ENCODE measurements at regions not wholly inside any gene's neighbourhood (a gene's known extent, or its start where the extent isn't known, plus 50 kb on each side); places are given as distances from the start of the nearest gene placed in this dataset.
"Not testable (repeated sequence)": the region's sequence is repeated elsewhere in the genome, so short reads cannot be mapped to it uniquely, and the experiment has no call there.

- POLR2A ChIA-PET, CTCF ChIA-PET: not testable (repeated sequence)
Measured at GRCh38 chr6:56729166-56729565, 86.5 kb upstream of the DST start.

- POLR2A ChIA-PET = no interaction called here
- CTCF ChIA-PET = no interaction called here
Measured at GRCh38 chr6:56727097-56727850, 84.6 kb upstream of the DST start.

- ChIA-PET CTCF (no interaction called here), POLR2A (no interaction called here)
Measured at GRCh38 chr6:56725254-56725653, 82.6 kb upstream of the DST start.

GRCh38 chr6:56724455-56724854 is 81.8 kb upstream of the DST start:
- ChIA-PET POLR2A (no interaction called here), CTCF (no interaction called here)

- ChIA-PET CTCF (no interaction called here), POLR2A (no interaction called here)
Measured at GRCh38 chr6:56720882-56721281, 78.2 kb upstream of the DST start.

GRCh38 chr6:56720202-56720601 is 77.5 kb upstream of the DST start:
- POLR2A ChIA-PET, CTCF ChIA-PET: not testable (repeated sequence)

GRCh38 chr6:56719315-56720058 is 76.8 kb upstream of the DST start:
- POLR2A ChIA-PET = not testable (repeated sequence)
- CTCF ChIA-PET = interaction anchor here (0.6 kb wide), 1 partner anchor 1973 kb away, joined by 3 read pairs; no protein-coding TSS in a partner anchor

GRCh38 chr6:56718236-56718635 is 75.5 kb upstream of the DST start:
- ChIA-PET POLR2A (no interaction called here), CTCF (no interaction called here)

- ChIA-PET CTCF (no interaction called here), POLR2A (no interaction called here)
Measured at GRCh38 chr6:56716229-56716628, 73.5 kb upstream of the DST start.

GRCh38 chr6:56715741-56716140 is 73.1 kb upstream of the DST start:
- ChIA-PET CTCF (no interaction called here), POLR2A (no interaction called here)

- POLR2A ChIA-PET = no interaction called here
- CTCF ChIA-PET = no interaction called here
Measured at GRCh38 chr6:56714982-56715456, 72.3 kb upstream of the DST start.

- ChIA-PET CTCF (no interaction called here), POLR2A (no interaction called here)
Measured at GRCh38 chr6:56714273-56714672, 71.6 kb upstream of the DST start.

GRCh38 chr6:56713254-56713672 is 70.6 kb upstream of the DST start:
- ChIA-PET CTCF (no interaction called here), POLR2A (no interaction called here)

- POLR2A ChIA-PET = no interaction called here
- CTCF ChIA-PET = no interaction called here
Measured at GRCh38 chr6:56710967-56711366, 68.3 kb upstream of the DST start.

- CTCF ChIA-PET = no interaction called here
- POLR2A ChIA-PET = no interaction called here
Measured at GRCh38 chr6:56709650-56710049, 67.0 kb upstream of the DST start.

- POLR2A ChIA-PET = no interaction called here
- CTCF ChIA-PET = interaction anchor here (0.6 kb wide), 1 partner anchor 1928 kb away, joined by 4 read pairs; no protein-coding TSS in a partner anchor
Measured at GRCh38 chr6:56708810-56709597, 66.3 kb upstream of the DST start.

GRCh38 chr6:56706981-56707726 is 64.5 kb upstream of the DST start:
- POLR2A ChIA-PET = no interaction called here
- CTCF ChIA-PET = no interaction called here

GRCh38 chr6:56699066-56699654 is 56.5 kb upstream of the DST start:
- ChIA-PET CTCF (no interaction called here), POLR2A (no interaction called here)

GRCh38 chr6:56695702-56696101 is 53.0 kb upstream of the DST start:
- POLR2A ChIA-PET = no interaction called here
- CTCF ChIA-PET = no interaction called here

- ChIA-PET CTCF (no interaction called here), POLR2A (no interaction called here)
Measured at GRCh38 chr6:56694002-56694401, 51.3 kb upstream of the DST start.
